NCI-H524 (cell line): ENCODE measurements at regions not wholly inside any gene's neighbourhood (a gene's known extent, or its start where the extent isn't known, plus 50 kb on each side); places are given as distances from the start of the nearest gene placed in this dataset.

Source experiments
- DNase-seq, 2 experiments: peaks; one replicate each; lab custom pipeline; 2025; lab: John Stamatoyannopoulos, UW

DNA sequence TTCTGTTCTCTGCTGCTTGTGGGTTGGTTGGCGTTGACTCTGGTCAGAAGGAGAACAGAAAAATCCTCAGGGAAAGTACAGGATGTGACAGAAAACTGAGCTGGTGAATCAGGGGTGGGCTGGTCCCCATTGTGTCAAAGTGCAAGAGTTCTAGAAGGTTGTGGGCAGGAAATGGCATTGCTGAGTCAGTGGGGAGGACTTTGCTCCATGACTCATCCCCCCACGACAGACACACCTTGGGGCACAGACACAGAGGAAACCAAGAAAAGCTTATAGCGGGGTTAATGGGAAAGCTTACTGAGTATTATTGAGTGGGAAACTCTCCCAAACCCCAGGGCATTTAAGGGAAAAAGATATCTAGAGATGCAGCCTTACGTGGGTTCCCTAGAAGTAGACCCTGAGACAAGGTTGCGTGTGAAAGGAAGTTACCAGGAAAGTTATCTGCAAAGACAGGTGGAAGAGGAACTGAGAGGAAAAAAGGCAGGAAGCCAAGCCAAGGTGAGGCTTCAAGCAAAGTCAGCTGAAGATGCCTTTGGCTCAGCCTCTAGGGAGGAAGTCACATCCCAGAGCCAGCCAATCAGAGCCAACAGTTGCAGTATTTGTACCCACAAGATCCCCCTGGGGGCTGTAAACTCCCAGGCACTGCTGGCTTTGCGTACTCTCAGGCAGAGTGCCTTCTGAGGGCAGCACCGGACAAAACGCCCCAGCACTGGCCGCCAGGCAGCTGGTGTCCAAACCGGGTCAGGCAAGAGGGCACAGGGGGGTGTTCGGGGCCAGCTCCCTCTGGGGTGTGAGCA is 86.4 kb downstream of the FOXL1 start:
- no peak for DNase-seq

DNA sequence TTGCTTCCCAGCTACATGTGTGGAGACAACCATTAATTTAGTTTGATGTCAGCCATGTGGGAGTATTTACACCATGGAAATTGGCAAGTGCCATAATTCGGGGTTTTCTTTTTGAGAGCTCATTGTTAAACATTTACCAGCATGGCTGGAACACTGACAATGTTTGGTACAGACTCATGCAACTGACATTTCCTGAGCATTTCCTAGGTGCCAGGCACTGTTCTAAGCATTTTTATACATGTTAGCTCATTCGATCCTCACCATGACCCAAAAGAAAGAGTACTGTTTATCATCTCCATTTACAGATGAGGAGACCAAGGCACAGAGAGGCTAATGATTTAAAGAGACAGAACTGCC is 86.9 kb downstream of the FOXL1 start:
- DNase-seq, result no peak

DNA sequence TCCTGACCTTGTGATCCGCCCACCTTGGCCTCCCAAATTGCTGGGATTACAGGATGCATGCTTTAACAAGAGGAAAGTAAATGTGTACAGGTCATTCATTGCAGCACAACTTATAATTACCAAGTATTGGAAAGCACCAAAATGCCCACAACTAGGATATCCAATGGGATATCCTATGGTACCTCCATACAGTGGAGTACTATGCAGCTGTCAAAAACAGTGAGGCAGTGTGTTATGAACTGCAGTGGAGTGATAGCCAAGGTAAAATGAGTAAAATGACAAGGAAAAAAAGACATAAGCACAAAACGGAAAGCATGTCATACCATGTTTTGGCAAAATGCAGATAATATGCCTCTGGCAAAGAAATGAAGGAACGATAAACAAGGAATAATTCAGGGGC is 87.6 kb downstream of the FOXL1 start:
- DNase-seq, result no peak

DNA sequence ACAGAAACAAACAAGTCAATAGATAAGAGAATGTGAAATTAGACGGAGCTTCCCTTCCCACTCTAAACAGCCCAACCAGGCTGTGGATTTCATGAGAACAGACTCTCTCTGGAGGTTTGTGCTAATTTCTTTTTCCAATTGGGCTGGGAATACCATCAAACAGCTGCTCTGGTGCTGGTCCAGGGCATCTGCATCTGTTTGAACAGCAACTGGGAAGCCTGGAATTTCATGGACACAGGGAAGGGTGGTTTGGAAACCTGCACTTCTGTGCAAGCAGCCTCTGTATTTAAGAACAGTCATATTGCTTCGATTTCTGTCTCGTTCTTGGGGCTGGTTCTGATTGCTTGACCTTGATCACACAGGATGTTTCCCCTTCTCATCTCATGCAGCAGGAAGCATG is 88.7 kb downstream of the FOXL1 start:
- DNase-seq, result no peak

DNA sequence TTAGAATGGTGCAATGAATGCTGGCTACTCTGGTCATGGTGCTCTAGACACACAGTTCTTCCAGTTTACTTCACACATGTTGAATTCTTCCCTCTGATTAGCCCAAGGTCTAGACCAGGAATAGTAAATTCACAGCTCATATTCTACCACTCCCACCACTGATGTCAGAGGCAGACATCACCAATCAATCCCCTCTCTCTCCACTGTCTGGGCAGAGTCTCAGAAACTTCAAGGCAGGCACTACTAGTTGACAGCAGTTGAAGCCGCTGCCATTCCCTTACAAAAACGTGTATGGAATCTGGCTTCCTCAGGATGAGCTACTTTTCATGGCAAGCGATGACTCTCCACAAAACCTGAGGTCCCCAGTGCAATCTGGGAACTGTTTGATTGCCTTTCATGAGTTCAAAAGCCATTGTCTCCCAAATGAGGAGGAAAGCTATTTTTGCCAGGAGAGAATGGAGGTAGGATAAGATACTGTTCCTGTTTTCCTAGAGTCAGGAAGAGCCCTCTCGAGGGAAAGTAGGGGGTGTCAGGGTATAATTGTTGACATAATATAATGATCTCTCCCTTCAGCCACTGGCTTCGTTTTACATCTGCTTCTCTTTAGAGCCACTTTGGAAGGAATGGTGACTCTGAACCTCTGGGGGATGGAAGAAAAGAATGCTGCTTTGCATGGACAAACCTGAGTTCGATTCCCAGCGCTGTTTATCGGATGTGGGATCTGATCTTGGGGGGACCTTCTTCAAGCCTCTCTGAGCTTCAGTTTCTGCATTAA is 90.0 kb downstream of the FOXL1 start:
- DNase-seq, result no peak

DNA sequence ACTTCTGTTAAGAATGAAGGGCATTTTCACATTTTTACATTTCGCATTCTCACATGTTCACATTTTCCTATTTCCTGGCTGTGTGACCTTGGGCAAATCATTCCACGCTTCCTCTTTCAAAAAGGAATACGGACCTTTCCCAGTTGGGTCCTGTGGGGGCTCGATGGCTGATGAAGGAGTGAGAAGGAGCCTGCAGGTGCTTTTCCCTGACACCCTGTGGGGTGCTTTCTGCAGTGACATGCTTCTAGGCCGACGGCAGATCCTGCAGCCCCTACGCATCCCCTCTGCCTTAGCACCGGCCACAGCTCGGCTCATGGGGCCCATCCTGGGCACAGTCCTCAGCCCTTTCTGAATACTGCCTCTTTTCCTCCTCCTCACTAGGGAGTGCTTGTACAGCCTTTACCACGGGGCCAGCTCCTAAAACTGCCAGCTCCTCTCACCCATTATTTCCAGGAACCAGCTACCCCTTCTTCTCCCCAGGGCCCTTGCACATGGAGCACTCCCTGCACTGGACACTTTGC is 91.0 kb downstream of the FOXL1 start:
- no peak for DNase-seq

DNA sequence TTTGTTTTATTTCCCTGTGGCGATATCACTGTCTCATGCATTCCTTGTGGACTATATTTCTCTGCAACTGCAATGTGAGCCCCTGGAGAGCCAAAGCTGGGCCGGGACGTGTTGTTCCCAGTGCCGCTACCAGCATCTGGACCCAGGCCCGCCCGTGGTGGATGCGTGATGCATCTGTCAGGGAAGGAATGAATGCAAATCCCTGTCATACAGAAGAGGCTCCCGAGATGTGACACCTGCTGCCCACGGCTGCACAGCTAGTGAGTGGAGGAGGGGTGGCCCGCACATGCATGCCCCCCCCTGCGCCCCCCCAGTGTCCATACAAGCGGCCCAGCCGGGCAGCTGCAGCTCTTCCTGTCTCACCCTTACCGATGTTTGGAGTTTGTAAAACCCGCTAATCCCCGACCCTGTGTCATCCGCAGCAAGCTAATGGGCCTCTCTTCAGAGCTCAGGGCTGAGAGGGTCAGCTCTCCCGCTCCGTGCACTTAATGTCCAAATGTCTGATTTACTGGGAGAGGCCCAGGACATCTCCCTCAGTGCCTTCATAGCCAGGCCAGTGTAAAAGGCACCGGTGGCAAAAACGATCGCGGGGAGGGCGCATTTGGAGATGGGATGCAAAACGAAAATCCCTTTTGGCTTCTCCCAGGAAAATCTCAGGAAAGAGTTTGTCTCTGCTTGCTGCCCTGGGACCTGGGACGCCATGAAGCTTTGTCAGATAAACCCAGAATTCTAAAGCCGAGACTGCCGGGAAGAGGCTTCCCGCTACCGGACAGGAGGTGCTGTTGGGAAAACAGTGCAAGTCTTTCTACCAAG is 91.8 kb downstream of the FOXL1 start:
- DNase-seq, result peak in 1 of 2 experiments; percentile 10

DNA sequence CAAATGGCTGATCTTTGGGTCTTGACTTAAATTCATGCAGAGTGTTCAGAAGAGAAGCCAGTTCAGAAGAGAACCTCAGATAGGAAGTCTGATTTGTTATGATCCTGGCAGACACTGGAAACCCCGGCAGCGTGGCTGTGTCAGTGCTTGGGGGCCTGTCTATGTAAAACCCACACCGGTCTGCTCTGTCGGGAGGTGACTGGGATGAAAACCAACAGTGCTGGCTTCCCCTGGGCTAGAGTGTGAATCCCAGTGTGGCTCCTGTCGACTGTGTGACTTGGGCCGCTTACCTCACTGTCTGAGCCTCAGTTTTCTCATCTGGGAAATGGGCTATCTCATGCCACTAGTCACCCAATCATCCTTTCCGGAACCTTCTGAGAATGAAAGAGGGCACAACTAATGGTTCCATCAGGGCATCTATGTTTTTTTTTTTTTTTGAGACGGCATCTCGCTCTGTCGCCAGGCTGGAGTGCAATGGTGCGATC is 92.4 kb downstream of the FOXL1 start:
- DNase-seq, result no peak

DNA sequence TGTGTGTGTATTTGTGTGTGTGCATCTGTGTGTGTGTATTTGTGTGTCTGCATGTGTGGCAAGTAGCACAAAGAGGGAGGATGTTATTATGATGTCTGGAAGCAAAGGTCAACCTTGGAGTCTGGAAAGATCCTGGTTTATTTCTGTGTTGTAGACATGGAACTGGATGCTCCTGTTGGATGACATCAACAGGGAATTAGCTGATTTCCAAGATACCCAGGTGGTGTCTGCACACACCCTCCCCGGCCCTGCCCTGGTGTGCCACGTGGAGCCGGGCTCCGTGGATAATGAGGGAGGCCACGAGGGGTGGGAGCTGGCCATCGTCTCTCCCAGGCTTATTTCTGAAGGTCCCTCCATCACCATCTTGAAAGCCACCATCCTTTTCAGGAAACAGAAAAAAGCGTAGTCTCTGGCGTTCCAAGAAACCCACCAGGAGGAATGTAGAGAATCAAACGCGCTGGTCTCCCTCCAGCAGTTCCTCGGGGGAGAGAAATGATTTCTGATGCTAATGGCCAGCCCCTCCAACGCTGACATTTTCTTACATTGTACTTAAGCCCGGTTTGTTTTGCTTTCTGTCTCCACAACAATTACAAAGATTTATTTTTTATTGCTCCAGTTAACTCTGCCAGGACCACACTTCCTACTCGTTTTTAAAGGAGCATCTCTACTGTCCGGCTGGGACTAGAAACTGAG is 93.3 kb downstream of the FOXL1 start:
- no peak for DNase-seq

DNA sequence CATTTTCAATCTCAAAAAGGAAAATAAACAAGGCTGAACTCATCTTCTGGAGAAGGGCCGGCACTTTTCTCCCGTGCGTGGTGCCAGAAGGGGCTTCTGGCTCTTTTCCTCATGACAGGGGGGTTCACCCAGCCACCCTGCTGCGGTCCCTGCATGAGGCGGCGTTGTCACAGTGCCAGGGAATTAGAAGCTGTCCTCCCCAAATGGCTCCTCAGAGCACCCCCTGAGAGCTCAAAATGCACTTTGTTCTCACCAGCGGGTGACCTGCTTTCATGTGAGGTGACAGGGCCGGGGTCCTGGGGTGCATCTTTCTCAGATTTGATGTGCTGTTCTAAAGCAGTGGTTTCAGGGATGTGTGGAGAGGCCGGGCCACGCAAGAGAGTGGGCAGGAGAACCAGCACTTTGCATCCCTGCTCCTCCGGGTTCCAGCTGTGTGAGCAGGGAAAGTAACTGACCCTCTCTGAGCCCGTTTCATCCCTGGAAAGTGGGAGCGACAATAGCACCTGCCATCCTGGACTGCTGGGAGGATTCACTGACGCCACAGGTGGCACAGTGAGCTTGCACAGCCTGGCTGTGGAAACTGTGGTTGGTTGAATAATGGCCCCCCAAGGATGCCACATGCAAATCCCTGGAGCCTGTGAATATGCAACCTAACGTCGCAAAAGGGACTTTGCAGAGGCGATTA is 94.0 kb downstream of the FOXL1 start:
- DNase-seq, result no peak

DNA sequence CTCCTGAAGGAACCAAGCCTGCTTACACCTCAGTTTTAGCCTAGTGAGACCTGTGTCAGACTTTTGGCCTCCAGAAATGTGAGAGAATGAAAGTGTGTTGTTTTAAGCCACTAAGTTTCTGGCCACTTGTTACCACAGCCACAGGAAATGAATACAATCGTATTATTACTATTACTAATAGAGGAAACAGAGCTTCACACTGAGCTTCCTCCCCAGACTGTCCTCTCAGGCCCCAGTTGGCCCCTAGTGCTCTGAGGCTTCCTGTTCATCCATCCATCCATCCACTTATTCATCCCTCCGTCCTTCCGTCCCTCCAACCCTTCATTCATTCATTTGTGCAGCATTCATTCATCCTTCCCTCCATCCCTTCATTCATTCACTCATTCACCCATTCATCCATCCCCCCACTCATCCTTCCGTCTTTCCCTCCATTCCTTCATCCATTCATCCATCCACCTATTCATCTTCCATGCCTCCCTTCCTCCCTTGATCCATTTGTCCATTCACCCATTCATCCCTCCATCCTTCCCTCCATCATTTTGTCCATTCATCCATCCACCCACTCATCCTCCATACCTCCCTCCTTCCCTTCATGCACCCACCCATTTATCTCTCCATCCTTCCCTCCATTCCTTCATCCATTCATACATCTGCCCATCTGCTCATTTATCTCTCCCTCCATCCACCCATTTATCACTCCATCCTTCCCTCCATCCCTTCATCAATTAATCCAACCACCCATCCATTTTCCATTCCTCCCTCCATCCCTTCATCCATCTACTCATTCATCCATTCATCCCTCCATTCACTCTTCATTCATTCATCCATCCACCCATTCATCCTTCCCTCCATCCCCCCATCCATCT is 95.0 kb downstream of the FOXL1 start:
- no peak for DNase-seq

DNA sequence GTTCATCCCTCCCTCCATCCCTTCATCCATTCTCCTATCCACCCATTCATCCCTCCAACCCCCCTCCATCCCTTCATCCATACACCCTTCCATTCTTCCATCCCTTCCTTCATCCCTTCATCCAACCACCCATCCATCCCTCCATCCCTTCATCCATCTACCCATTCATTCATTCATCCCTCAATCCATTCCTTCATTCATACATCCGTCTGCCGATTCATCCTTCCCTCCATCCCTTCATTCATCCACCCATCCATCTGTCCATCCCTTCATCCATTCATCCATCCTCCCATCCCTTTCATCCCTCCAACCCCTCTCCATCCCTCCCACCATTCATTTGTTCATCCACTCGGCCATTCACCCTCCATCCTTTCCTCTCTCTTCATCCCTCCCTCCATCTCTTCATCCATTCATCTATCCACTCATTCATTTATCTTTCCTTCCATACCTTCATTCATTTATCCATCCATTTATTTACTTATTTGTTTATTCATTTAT is 95.7 kb downstream of the FOXL1 start:
- no peak for DNase-seq

DNA sequence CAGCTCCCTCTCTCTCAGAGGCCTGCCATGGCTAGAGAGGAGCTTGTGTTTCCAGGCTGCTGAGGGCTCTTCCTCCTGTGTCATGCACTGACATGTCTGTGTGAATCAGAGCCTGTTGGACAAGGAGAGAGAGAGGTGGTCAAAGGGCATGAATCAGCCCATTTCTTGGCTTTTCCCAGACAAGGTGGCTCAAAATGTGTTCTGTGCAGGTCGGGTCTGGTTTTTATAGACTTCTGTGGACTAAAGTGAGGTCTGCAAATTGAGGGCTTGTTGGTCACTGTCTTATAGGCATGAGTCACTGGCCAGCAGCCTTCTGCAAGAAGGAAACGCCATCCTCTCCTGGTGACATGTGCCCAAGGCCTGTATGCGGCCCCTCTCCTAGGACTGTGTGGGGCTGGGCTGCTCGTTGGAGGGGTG is 97.9 kb downstream of the FOXL1 start:
- no peak for DNase-seq

DNA sequence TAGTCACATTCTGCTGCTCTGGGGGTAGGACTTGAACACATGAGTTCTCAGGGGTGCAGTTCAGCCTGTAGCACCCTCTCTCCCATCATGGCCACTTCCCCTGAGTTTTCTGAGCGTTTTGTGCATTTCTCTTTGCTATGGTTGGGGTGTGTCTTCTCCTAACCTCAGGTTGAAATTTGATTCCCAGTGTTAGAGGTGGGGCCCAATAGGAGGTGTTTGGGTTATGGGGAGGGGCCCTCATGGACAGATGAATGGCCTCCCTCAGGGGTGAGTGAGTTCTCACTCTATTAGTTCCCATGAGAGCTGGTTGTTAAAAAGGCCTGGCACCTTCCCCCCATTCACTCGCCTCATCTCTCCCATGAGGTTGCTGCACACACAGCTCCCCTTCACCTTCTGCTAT is 101.1 kb downstream of the FOXL1 start:
- no peak for DNase-seq

DNA sequence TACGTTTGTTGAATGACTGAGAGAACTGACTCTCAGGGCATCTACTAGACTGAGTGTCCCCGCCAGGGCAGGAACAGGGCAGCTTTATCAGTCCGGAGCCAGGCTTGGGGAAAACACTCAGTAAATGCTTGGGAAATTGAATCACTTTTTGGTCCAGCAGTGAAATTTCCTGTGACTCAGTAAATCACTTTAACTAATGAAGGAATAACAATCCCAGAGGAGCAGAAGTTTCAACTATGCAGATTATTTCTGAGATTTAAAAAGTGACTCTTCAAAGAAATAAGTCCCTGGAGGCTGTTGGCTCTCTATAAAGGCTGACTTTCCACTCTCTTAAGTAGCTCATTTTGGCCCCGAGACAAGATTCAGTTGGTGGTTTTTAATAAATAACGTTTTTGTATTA is 101.8 kb downstream of the FOXL1 start:
- no peak for DNase-seq

DNA sequence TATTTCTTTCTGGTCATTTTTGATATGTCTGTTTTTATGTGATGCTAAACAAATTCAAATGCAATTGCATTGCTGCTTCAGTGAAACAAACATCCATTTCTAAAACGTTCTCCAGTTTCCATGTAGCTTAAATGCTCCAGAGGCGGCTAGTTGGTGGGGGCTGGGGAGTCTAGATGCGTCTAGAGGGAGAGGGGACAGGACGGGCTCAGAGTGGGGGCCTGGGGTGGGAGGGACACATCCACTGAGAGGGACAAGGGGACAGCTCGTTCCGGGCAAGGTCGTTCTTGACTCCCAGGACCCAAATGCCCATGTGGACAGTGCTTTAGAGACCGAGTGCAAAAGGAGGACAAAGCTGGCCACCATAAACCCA is 102.3 kb downstream of the FOXL1 start:
- DNase-seq, result no peak

DNA sequence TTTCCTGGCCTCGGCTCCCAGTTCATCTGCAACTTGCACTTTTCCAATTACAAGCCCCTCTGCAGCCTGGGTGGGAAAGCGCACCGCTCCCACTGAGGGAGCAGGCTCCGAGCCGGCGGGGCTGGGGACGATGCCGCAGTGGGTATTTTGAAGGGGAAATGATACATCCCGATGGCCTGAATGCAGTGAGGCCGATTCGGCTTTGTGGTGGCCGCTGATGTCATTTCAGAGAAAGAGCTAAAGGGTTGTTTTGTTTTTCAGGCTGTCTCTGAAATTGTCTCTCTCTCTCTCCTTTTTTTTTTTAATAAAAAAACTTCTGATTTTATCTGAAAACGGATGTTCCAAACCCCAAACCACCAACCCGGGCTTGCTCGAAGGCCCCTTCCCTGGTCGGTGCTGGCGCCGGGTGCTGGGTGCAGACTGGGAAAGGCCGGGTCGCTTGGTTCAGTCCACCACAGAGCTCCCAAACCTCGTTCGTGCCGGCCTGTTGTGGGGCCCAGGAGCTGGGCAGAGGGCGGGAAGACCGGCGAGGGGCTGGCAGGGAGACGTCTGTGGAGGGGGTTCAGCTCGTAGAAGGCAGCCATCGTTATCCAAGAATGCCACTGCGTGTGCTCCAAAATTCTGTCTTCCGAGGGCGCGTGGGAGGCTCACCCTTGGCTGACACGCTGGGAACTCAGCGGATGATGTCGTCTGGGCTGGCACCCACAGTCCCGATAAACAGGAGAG is 102.8 kb downstream of the FOXL1 start:
- no peak for DNase-seq

DNA sequence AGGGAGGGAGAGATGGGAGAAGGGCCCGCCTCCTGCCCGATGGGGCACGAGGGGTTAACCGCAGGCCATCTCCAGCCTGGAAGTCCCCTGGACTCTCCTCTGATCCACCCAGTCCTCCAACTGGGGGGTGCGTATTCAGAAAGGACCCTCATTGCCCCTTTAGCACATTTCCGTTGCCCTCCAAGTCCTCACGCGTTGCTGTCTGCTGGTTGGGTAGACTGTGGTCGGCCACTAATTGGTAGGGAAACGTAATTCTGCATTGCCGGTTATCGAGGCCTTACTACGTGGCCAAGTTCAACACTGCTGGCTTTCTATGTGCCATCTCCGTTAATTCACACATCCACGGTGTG is 103.4 kb downstream of the FOXL1 start:
- no peak for DNase-seq

DNA sequence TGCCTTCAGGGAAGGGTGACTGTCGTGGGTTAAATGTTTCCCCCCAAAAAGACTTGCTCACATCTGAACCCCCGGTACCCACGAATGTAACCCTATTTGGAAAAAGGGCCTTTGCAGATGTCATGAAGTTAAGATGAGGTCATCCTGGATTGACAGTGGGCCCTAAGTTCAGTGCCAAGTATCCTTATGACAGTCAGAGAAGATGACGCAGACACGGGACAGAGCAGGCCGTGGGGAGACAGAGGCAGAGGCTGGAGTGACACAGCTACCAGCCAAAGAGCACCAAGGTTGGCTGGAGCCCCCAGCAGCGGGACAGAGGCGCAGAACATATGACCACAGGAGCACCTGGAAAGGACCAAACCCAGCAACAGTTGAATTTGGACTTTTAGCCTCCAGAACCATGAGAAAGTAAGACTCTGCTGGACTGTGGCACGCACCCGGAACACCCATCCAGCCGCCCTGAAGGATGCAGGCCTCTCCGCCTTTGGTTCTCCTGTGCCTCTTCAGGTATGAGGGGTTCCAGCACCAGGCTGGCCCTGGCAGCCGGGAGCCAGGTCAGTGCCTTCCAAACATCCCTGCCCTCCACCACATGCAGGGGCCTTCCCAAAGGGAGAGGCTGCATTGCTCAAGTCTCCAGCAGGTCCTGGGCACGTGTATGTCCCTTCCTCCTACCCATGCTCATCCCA is 104.0 kb downstream of the FOXL1 start:
- DNase-seq, result no peak
